ENCODE measurements at regions not wholly inside any gene's neighbourhood (a gene's known extent, or its start where the extent isn't known, plus 50 kb on each side); places are given as distances from the start of the nearest gene placed in this dataset.

DNA sequence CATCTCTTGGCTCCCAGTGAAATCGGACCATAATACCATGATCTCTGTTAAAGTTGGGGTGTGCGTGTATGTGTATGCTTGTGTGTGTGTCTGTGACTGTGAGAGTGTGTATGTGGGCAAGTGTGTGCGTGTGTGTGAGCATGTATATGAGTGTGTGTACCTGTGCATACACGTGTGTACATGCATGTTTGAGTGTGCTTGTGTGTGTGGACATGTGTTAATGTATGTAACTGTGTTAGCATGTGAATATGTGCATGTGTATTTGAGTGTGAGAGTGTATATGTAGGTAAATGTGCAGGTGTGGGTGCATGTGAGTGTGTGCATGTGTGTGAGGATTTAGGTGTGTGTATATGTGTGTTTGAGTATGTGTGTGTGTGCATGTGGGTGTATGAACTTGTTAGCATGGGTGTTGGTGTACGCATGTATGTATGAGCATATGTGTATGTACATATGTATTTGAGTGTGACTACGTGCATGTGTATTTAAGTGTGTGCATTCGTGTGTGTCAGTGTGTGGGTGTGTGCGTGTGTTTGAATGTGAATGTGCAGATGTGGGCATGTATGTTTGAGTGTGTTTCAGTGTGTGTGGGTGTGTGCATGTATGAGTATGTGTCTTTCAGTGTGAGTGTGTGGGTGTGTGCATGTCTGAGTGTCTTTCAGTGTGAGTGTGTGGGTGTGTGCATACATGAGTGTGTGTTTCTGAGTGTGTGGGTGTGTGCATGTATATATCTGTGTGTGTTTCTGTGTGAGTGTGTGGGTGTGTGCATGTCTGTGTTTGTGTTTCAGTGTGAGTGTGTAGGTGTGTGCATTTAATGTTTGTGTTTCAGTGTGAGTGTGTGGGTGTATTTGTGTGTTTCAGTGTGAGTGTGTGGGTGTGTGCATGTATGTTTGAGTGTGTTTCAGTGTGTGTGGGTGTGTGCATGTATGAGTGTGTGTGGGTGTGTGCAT lies 183.2 kb downstream of the SOX9 start:
- no peak overlapping the region for H3K9ac ChIP-seq (ENCODE audit: insufficient read length)
- TF ChIP-seq POLR2AphosphoS5 (IDR thresholded peaks at IDR 0.05; ENCODE audit: borderline replicate concordance, low read depth, low read length) (no peak), FOXP2 (optimal IDR thresholded peaks at IDR 0.05; ENCODE audit: control extremely low read depth, extremely low read length, insufficient read depth) (no peak), EZH2 (IDR thresholded peaks at IDR 0.05) (no peak)
- H3K9me3 ChIP-seq (ENCODE audit: low read depth, low read length) = no peaks in the 10 kb centered on the region
- no peak overlapping the region for H3K27ac ChIP-seq
- H3K4me3 ChIP-seq = no peak overlapping the region
- no peaks in the 10 kb centered on the region for H3K36me3 ChIP-seq (ENCODE audit: insufficient read depth, low read length)
- DNase-seq (ENCODE audit: low read depth, low spot score) = no peak

GRCh38 chr17:72304859-72305258 lies 184.0 kb downstream of the SOX9 start:
- no peak overlapping the region for H3K4me3 ChIP-seq
- no peak overlapping the region for H3K27ac ChIP-seq
- H3K9me3 ChIP-seq (ENCODE audit: low read depth, low read length) = no peaks in the 10 kb centered on the region
- TF ChIP-seq POLR2AphosphoS5 (IDR thresholded peaks at IDR 0.05; ENCODE audit: borderline replicate concordance, low read depth, low read length) (no peak), EZH2 (IDR thresholded peaks at IDR 0.05) (no peak), FOXP2 (optimal IDR thresholded peaks at IDR 0.05; ENCODE audit: control extremely low read depth, extremely low read length, insufficient read depth) (no peak)
- no peak overlapping the region for H3K9ac ChIP-seq (ENCODE audit: insufficient read length)
- H3K36me3 ChIP-seq (ENCODE audit: insufficient read depth, low read length) = no peaks in the 10 kb centered on the region
- no peak for DNase-seq (ENCODE audit: low read depth, low spot score)

DNA sequence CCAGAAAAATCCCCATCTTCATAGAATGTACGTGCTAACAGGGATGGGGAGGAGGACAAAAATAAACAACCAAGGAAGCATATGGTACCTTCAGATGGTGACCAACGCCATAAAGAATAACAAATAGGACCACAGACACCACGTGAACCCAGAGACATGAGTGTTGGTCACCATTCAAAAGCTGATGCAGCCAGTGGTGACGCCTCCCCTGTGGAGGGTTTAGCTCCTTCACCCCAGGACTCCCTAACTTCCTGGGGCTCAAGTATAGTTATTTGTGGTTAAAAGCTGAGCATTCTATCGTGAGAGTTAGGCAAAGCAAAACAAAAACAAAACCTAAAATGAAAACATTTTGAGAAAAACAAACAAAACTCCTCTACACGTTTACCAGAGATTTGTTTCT lies 184.7 kb downstream of the SOX9 start:
- no peaks in the 10 kb centered on the region for H3K36me3 ChIP-seq (ENCODE audit: insufficient read depth, low read length)
- no peak overlapping the region for H3K9ac ChIP-seq (ENCODE audit: insufficient read length)
- no peak for DNase-seq (ENCODE audit: low read depth, low spot score)
- no peaks in the 10 kb centered on the region for H3K9me3 ChIP-seq (ENCODE audit: low read depth, low read length)
- H3K4me3 ChIP-seq = no peak overlapping the region
- TF ChIP-seq FOXP2 (optimal IDR thresholded peaks at IDR 0.05; ENCODE audit: control extremely low read depth, extremely low read length, insufficient read depth) (no peak), EZH2 (IDR thresholded peaks at IDR 0.05) (no peak), POLR2AphosphoS5 (IDR thresholded peaks at IDR 0.05; ENCODE audit: borderline replicate concordance, low read depth, low read length) (no peak)
- H3K27ac ChIP-seq = no peak overlapping the region

GRCh38 chr17:72306037-72306436 lies 185.2 kb downstream of the SOX9 start:
- Histone ChIP-seq H3K9me3 (ENCODE audit: low read depth, low read length) (no peaks in the 10 kb centered on the region), H3K27ac (no peak overlapping the region), H3K4me3 (no peak overlapping the region), H3K9ac (ENCODE audit: insufficient read length) (no peak overlapping the region), H3K36me3 (ENCODE audit: insufficient read depth, low read length) (no peaks in the 10 kb centered on the region)
- no peak for DNase-seq (ENCODE audit: low read depth, low spot score)
- TF ChIP-seq POLR2AphosphoS5 (IDR thresholded peaks at IDR 0.05; ENCODE audit: borderline replicate concordance, low read depth, low read length) = no peak
- no peak for TF ChIP-seq EZH2 (IDR thresholded peaks at IDR 0.05)
- TF ChIP-seq FOXP2 (optimal IDR thresholded peaks at IDR 0.05; ENCODE audit: control extremely low read depth, extremely low read length, insufficient read depth) = no peak

GRCh38 chr17:72307836-72308235 lies 187.0 kb downstream of the SOX9 start:
- Histone ChIP-seq H3K9ac (ENCODE audit: insufficient read length) (no peak overlapping the region), H3K36me3 (ENCODE audit: insufficient read depth, low read length) (no peaks in the 10 kb centered on the region), H3K4me3 (no peak overlapping the region), H3K9me3 (ENCODE audit: low read depth, low read length) (no peaks in the 10 kb centered on the region), H3K27ac (no peak overlapping the region)
- no peak for DNase-seq (ENCODE audit: low read depth, low spot score)
- no peak for TF ChIP-seq POLR2AphosphoS5 (IDR thresholded peaks at IDR 0.05; ENCODE audit: borderline replicate concordance, low read depth, low read length)
- TF ChIP-seq FOXP2 (optimal IDR thresholded peaks at IDR 0.05; ENCODE audit: control extremely low read depth, extremely low read length, insufficient read depth) = no peak
- TF ChIP-seq EZH2 (IDR thresholded peaks at IDR 0.05) = no peak

DNA sequence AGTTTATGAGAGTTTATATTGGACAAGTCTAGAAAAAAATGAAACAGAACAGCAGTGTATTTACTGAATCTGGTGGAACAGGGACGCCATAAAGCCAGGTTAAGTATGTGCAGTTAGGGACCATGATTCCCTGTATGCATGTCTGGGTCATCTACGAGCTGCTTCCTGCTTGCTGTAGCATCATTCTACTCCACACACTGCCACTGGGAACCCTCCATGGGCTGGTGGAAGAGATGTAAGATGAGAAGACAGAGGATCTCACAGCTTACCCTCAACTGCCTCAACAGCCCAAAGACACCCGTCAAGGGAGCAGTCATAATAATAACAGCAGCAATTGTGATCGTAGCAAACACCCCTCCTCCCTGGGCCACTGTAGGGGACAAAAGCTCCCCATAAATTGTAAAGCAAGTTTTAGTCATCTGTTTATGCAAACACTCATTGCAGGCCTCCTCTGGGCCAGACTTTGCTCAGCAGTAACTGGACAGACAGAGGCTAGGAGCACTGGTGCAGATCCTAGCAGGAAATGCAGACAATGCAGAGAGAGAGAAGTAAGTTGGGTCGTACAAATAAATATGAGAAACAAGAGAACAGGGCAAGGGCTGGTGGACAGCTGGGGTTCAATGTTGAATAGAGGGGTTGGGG lies 188.0 kb downstream of the SOX9 start:
- TF ChIP-seq POLR2AphosphoS5 (IDR thresholded peaks at IDR 0.05; ENCODE audit: borderline replicate concordance, low read depth, low read length) (no peak), EZH2 (IDR thresholded peaks at IDR 0.05) (no peak), FOXP2 (optimal IDR thresholded peaks at IDR 0.05; ENCODE audit: control extremely low read depth, extremely low read length, insufficient read depth) (no peak)
- DNase-seq (ENCODE audit: low read depth, low spot score) = no peak
- no peak overlapping the region for H3K4me3 ChIP-seq
- no peaks in the 10 kb centered on the region for H3K9me3 ChIP-seq (ENCODE audit: low read depth, low read length)
- no peaks in the 10 kb centered on the region for H3K36me3 ChIP-seq (ENCODE audit: insufficient read depth, low read length)
- no peak overlapping the region for H3K9ac ChIP-seq (ENCODE audit: insufficient read length)
- H3K27ac ChIP-seq = no peak overlapping the region

- Histone ChIP-seq H3K4me3 (no peak overlapping the region), H3K36me3 (ENCODE audit: insufficient read depth, low read length) (no peaks in the 10 kb centered on the region), H3K9ac (ENCODE audit: insufficient read length) (no peak overlapping the region), H3K9me3 (ENCODE audit: low read depth, low read length) (no peaks in the 10 kb centered on the region), H3K27ac (no peak overlapping the region)
- DNase-seq (ENCODE audit: low read depth, low spot score) = no peak
- TF ChIP-seq EZH2 (IDR thresholded peaks at IDR 0.05) (no peak), FOXP2 (optimal IDR thresholded peaks at IDR 0.05; ENCODE audit: control extremely low read depth, extremely low read length, insufficient read depth) (no peak), POLR2AphosphoS5 (IDR thresholded peaks at IDR 0.05; ENCODE audit: borderline replicate concordance, low read depth, low read length) (no peak)
Observed at GRCh38 chr17:72311004-72311403, 190.2 kb downstream of the SOX9 start.

DNA sequence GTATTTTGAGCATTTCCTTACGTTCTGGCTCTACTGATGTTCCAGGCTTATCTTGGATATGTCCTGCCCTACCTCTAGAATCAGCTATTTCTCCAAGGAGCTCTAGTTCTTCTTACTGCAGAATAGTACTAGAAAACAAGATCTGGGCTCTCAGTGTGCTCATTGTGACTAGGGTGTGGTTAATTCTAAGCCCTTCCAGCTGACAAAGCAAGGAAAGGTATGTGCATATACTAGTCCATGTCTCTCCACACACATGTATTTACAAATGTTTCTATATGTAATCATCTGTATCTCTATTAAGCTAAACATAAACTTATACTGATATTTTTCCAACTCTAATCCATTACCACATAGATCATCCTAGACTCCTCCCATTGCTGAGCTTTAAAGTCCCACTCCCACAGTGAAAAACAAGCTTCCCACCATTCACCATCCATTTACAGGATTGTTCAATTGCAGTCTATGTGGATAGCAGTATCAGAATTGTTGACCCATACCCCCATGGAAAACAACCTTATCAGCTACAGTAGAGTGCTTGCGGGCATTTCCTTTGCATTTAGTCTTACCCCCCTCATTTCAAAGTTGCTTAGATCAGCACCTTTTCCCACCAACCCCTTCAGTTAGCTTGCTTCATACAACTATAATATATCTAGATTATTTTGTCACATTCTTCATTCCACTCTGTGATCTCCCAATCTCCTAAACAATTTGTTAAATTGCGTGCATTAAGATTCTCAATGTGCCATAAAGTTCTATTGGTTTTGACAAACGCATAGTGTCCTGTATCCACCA lies 194.5 kb downstream of the SOX9 start:
- DNase-seq (ENCODE audit: low read depth, low spot score) = no peak
- Histone ChIP-seq H3K4me3 (no peak overlapping the region), H3K9ac (ENCODE audit: insufficient read length) (no peak overlapping the region), H3K36me3 (ENCODE audit: insufficient read depth, low read length) (no peaks in the 10 kb centered on the region), H3K9me3 (ENCODE audit: low read depth, low read length) (no peaks in the 10 kb centered on the region), H3K27ac (no peak overlapping the region)
- TF ChIP-seq FOXP2 (optimal IDR thresholded peaks at IDR 0.05; ENCODE audit: control extremely low read depth, extremely low read length, insufficient read depth) = no peak
- TF ChIP-seq POLR2AphosphoS5 (IDR thresholded peaks at IDR 0.05; ENCODE audit: borderline replicate concordance, low read depth, low read length) = no peak
- no peak for TF ChIP-seq EZH2 (IDR thresholded peaks at IDR 0.05)

Measured in SK-N-MC (cell line).